K562 (cell line): ENCODE measurements at regions not wholly inside any gene's neighbourhood (a gene's known extent, or its start where the extent isn't known, plus 50 kb on each side); places are given as distances from the start of the nearest gene placed in this dataset.

Source experiments
- ATAC-seq: fragments of 200-7000 bp; cut with Tn5 transposase; 3 replicates; pipeline ENCODE4 v1.9.1; 2020; ENCODE audit warnings: moderate library complexity
- BruUV-seq: library from RNA; stranded (reverse); fragments of 400-500 nt; replicated peaks from 2 replicates; lab custom pipeline; 2021; lab: Mats Ljungman, UMichigan
- CTCF ChIA-PET: fragments of 300-600 bp; formaldehyde crosslinking; extraction: SDS; loops from one replicate; lab custom pipeline; 2021; ENCODE audit warnings: low intra/inter-chr PET ratio; lab: Yijun Ruan, JAX
- POLR2A ChIA-PET: fragments of 300-600, 350-650 bp; sonication (Branson Sonifier 250); formaldehyde crosslinking; extraction: SDS; loops from one replicate; lab custom pipeline; 2021; ENCODE audit warnings: antibody characterized with exemption, inconsistent platforms; lab: Yijun Ruan, JAX
- DNase-seq, 4 experiments: peaks; one replicate each; pipeline versions ENCODE4 v3.0.0 to v3.0.0-alpha.2; 2011 to 2018; ENCODE audit warnings: low spot score in 3 of 4, mixed read lengths in 3 of 4; ENCODE audit errors: extremely low read depth in 1 of 4
- FAIRE-seq: peaks from 2 replicates; lab custom pipeline; 2011; peaks lifted over from hg19 to GRCh38; lab: Jason Lieb, UNC
- H2AFZ ChIP-seq: 2 replicates; pipeline ENCODE4 v1.6.0; 2011; ENCODE audit warnings: low read depth, low read length, control low read depth, inconsistent platforms
- H3K27ac ChIP-seq: fragments of 200-600 bp; 3 replicates; pipeline ENCODE4 v1.8.0; 2011; ENCODE audit warnings: low read depth, mild to moderate bottlenecking, control low read depth, inconsistent platforms, low read length, moderate library complexity, mixed read lengths; ENCODE audit errors: extremely low read depth
- H3K27me3 ChIP-seq, 2 experiments: fragments of 300-600 bp in 1 of 2; 2 replicates in 1 of 2; 3 replicates in 1 of 2; pipeline versions ENCODE4 v1.6.0 to v1.8.0; 2011; ENCODE audit warnings: inconsistent platforms in 2 of 2, low read length in 2 of 2, mild to moderate bottlenecking in 1 of 2, mixed read lengths in 1 of 2, moderate library complexity in 1 of 2; ENCODE audit not compliant: control insufficient read depth in 2 of 2, insufficient read depth in 2 of 2
- H3K36me3 ChIP-seq: fragments of 300-600 bp; 3 replicates; pipeline ENCODE4 v1.8.0; 2011; ENCODE audit warnings: mild to moderate bottlenecking, low read length, inconsistent platforms; ENCODE audit not compliant: control insufficient read depth, insufficient read depth
- H3K4me1 ChIP-seq, 2 experiments: fragments of 200-600 bp in 1 of 2; replicated peaks in 1 of 2; 2 replicates in 1 of 2; 3 replicates in 1 of 2; pipeline versions ENCODE4 v1.5.1 to v1.8.0; 2011; ENCODE audit warnings: inconsistent platforms in 2 of 2, low read length in 2 of 2, mild to moderate bottlenecking in 1 of 2, mixed read lengths in 1 of 2, moderate library complexity in 1 of 2; ENCODE audit not compliant: control insufficient read depth in 2 of 2, insufficient read depth in 2 of 2
- H3K4me2 ChIP-seq: 2 replicates; pipeline ENCODE4 v1.6.1; 2011; ENCODE audit warnings: low read length, control low read depth, inconsistent platforms, mixed read lengths; ENCODE audit not compliant: insufficient read depth
- H3K4me3 ChIP-seq: fragments of 200-600 bp; sonication (generic), shearing (Covaris generic); 2 replicates; pipeline ENCODE4 v1.5.1; 2016; ENCODE audit warnings: control low read depth, inconsistent platforms
- H3K79me2 ChIP-seq: fragments of 200-600 bp; 3 replicates; pipeline ENCODE4 v1.8.0; 2011; ENCODE audit warnings: low read length, inconsistent platforms; ENCODE audit not compliant: control insufficient read depth, insufficient read depth
- H3K9ac ChIP-seq, 2 experiments: 2 replicates each; pipeline versions ENCODE4 v1.6.0 to v1.6.1; 2011; ENCODE audit warnings: low read depth in 2 of 2, low read length in 2 of 2, control low read depth in 1 of 2, inconsistent platforms in 1 of 2, mild to moderate bottlenecking in 1 of 2, mixed read lengths in 1 of 2; ENCODE audit not compliant: insufficient read depth in 1 of 2
- H3K9me1 ChIP-seq: one replicate; pipeline ENCODE4 v1.6.0; 2011; ENCODE audit warnings: inconsistent platforms, mild to moderate bottlenecking, low read length, moderate library complexity; ENCODE audit not compliant: control insufficient read depth, insufficient read depth
- H3K9me3 ChIP-seq: replicated peaks from 2 replicates; pipeline ENCODE4 v1.5.1; 2011; ENCODE audit warnings: low read depth, low read length, inconsistent platforms; ENCODE audit not compliant: control insufficient read depth, insufficient read depth
- H4K20me1 ChIP-seq: replicated peaks from 2 replicates; pipeline ENCODE4 v1.6.1; 2011; ENCODE audit warnings: low read length, inconsistent platforms, mixed read lengths; ENCODE audit not compliant: control insufficient read depth, insufficient read depth
- KLF6 ChIP-seq: fragments of 250-450 bp; sonication (Bioruptor Pico); IDR thresholded peaks from 2 replicates; pipeline ENCODE4 v1.4.0; 2020; ENCODE audit warnings: mild to moderate bottlenecking, moderate library complexity, borderline replicate concordance
- MGA ChIP-seq: fragments of 450-650 bp; IDR thresholded peaks from 2 replicates; pipeline ENCODE4 v1.6.1; 2016; ENCODE audit warnings: mild to moderate bottlenecking, moderate library complexity
- NR0B1 ChIP-seq: fragments of 450-650 bp; IDR thresholded peaks from one replicate; pipeline ENCODE4 v1.6.1; 2018; ENCODE audit warnings: mild to moderate bottlenecking, moderate library complexity; ENCODE audit not compliant: partially characterized antibody
- PRMT5 ChIP-seq: sonication (generic); formaldehyde crosslinking; IDR thresholded peaks from 2 replicates; pipeline ENCODE4 v1.5.0; 2020; ENCODE audit warnings: missing genetic modification reagents
- SLC30A9 ChIP-seq: fragments of 250-450 bp; sonication (Bioruptor Pico); IDR thresholded peaks from 2 replicates; pipeline ENCODE4 v1.8.0; 2022; ENCODE audit warnings: mild to moderate bottlenecking, moderate library complexity
- ZSCAN29 ChIP-seq: fragments of 450-650 bp; IDR thresholded peaks from 2 replicates; pipeline ENCODE4 v1.6.1; 2017
- WGBS: fragments of 100-300 bp; shearing (Covaris generic); methylation state at CpG from one replicate; pipeline ENCODE4 v1.1.6; 2016; ENCODE audit warnings: low coverage, mixed read lengths; ENCODE audit not compliant: insufficient coverage; ENCODE audit errors: missing lambda C conversion rate; 5-methylcytosine and 5-hydroxymethylcytosine counted together
- in situ Hi-C: fragments of 300-500 bp; cut with MboI; formaldehyde crosslinking; loops from 4 replicates; pipeline ENCODE4 v1.15.0; 2018; ENCODE audit warnings: inconsistent platforms, mixed read lengths
- intact Hi-C: fragments of 100-400 bp; cut with micrococcal nuclease; formaldehyde crosslinking; loops from 2 replicates; pipeline ENCODE4 v1.14.2; 2022
- TF ChIP-seq, protein P1 (sequence below): fragments of 450-650 bp; IDR thresholded peaks from 2 replicates; pipeline ENCODE4 v1.6.1; 2018; ENCODE audit warnings: mild to moderate bottlenecking, low read depth; ENCODE audit not compliant: partially characterized antibody

- ChIA-PET CTCF (no interaction called here), POLR2A (no interaction called here)
- no peak for ATAC-seq
- Histone ChIP-seq H3K4me3 (no peak overlapping the region), H3K27me3 (no peaks in the 10 kb centered on the region), H3K4me1 (peaks cover 0 to 10% of the 10 kb centered on the region in 2 experiments; a peak in 2 of 5 replicates), H4K20me1 (peaks cover 6% of the 10 kb centered on the region), H3K9me3 (no peaks in the 10 kb centered on the region), H3K9me1 (peaks cover 3% of the 10 kb centered on the region), H3K27ac (no peak overlapping the region), H3K9ac (peak overlapping the region in 1 of 2 experiments; percentile 17; a peak in 1 of 4 replicates), H3K36me3 (peaks cover 6% of the 10 kb centered on the region), H3K79me2 (peaks cover 8% of the 10 kb centered on the region; the same call in 2 of the 3 replicates), H3K4me2 (no peak overlapping the region), H2AFZ (no peak overlapping the region)
- FAIRE-seq, result no peak
- in situ Hi-C loops, result no loop called here
- BruUV-seq, result no TSS peak
- 96% methylated on average over 14 of the region's 14 CpGs for WGBS
- no peak for DNase-seq
- intact Hi-C loops, result no loop called here
- TF ChIP-seq NR0B1 (no peak), ZSCAN29 (no peak), SLC30A9 (no peak), MGA (no peak), PRMT5 (CRISPR knock-in tag) (no peak), KLF6 (CRISPR knock-in tag) (no peak)
- TF ChIP-seq, protein P1, sequence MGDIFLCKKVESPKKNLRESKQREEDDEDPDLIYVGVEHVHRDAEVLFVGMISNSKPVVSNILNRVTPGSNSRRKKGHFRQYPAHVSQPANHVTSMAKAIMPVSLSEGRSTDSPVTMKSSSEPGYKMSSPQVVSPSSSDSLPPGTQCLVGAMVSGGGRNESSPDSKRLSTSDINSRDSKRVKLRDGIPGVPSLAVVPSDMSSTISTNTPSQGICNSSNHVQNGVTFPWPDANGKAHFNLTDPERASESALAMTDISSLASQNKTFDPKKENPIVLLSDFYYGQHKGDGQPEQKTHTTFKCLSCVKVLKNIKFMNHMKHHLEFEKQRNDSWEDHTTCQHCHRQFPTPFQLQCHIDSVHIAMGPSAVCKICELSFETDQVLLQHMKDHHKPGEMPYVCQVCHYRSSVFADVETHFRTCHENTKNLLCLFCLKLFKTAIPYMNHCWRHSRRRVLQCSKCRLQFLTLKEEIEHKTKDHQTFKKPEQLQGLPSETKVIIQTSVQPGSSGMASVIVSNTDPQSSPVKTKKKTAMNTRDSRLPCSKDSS, result no peak
Observed at GRCh38 chr22:49571326-49571725, 256.3 kb downstream of the BRD1 start.
